ENCODE measurements at regions not wholly inside any gene's neighbourhood (a gene's known extent, or its start where the extent isn't known, plus 50 kb on each side); places are given as distances from the start of the nearest gene placed in this dataset.
"Not testable (repeated sequence)": the region's sequence is repeated elsewhere in the genome, so short reads cannot be mapped to it uniquely, and the experiment has no call there.

- DNase-seq (ENCODE audit: low spot score in 2 of 2): no peak
- intact Hi-C loops (cut with DNase I; ENCODE audit: low total_unique reads): no loop called here
- no peak overlapping the region for H3K4me3 ChIP-seq (ENCODE audit: low read depth, poor library complexity, severe bottlenecking)
- TF ChIP-seq POLR2A (IDR thresholded peaks at IDR 0.05) (no peak), CTCF (IDR thresholded peaks at IDR 0.05) (no peak)
- WGBS, 2 donors: 77 to 87% methylated on average over 1 of the region's 1 CpG
Measured at GRCh38 chr10:81594991-81595390, 280.0 kb upstream of the NRG3 start.

- intact Hi-C loops (cut with DNase I; ENCODE audit: low total_unique reads): no loop called here
- no peak overlapping the region for H3K4me3 ChIP-seq (ENCODE audit: low read depth, poor library complexity, severe bottlenecking)
- WGBS, 2 donors: 79 to 91% methylated on average over 2 of the region's 2 CpGs
- TF ChIP-seq POLR2A (IDR thresholded peaks at IDR 0.05) (no peak), CTCF (IDR thresholded peaks at IDR 0.05) (no peak)
- no peak for DNase-seq (ENCODE audit: low spot score in 2 of 2)
Measured at GRCh38 chr10:81600185-81600584, 274.8 kb upstream of the NRG3 start.

GRCh38 chr10:81603106-81603620 lies 271.8 kb upstream of the NRG3 start:
- intact Hi-C loops (cut with DNase I; ENCODE audit: low total_unique reads): no loop called here
- TF ChIP-seq CTCF (IDR thresholded peaks at IDR 0.05) (no peak), POLR2A (IDR thresholded peaks at IDR 0.05) (no peak)
- WGBS, 2 donors: 80 to 82% methylated on average over 4 of the region's 4 CpGs
- no peak for DNase-seq (ENCODE audit: low spot score in 2 of 2)
- no peak overlapping the region for H3K4me3 ChIP-seq (ENCODE audit: low read depth, poor library complexity, severe bottlenecking)

GRCh38 chr10:81644485-81644884 lies 230.5 kb upstream of the NRG3 start:
- H3K4me3 ChIP-seq (ENCODE audit: low read depth, poor library complexity, severe bottlenecking); DNase-seq (ENCODE audit: low spot score in 2 of 2); intact Hi-C loops (cut with DNase I; ENCODE audit: low total_unique reads): not testable (repeated sequence)
- WGBS, 2 donors: 81 to 85% methylated on average over 7 of the region's 7 CpGs

GRCh38 chr10:81655986-81656385 lies 219.0 kb upstream of the NRG3 start:
- intact Hi-C loops (cut with DNase I; ENCODE audit: low total_unique reads): no loop called here
- no peak for DNase-seq (ENCODE audit: low spot score in 2 of 2)
- TF ChIP-seq CTCF (IDR thresholded peaks at IDR 0.05) (no peak), POLR2A (IDR thresholded peaks at IDR 0.05) (no peak)
- H3K4me3 ChIP-seq (ENCODE audit: low read depth, poor library complexity, severe bottlenecking): no peak overlapping the region
- 68 to 71% methylated on average over 4 of the region's 4 CpGs for WGBS, 2 donors

GRCh38 chr10:81662837-81663236 lies 212.2 kb upstream of the NRG3 start:
- no peak overlapping the region for H3K4me3 ChIP-seq (ENCODE audit: low read depth, poor library complexity, severe bottlenecking)
- intact Hi-C loops (cut with DNase I; ENCODE audit: low total_unique reads): no loop called here
- 87 to 100% methylated on average over 2 of the region's 2 CpGs for WGBS, 2 donors
- no peak for DNase-seq (ENCODE audit: low spot score in 2 of 2)
- no peak for TF ChIP-seq POLR2A (IDR thresholded peaks at IDR 0.05)
- no peak for TF ChIP-seq CTCF (IDR thresholded peaks at IDR 0.05)

GRCh38 chr10:81664800-81665199 lies 210.2 kb upstream of the NRG3 start:
- not testable (repeated sequence) for DNase-seq (ENCODE audit: low spot score in 2 of 2)
- 68 to 76% methylated on average over 1 of the region's 1 CpG for WGBS, 2 donors

More at GRCh38 chr10:81664800-81665199, 210.2 kb upstream of the NRG3 start:
- intact Hi-C loops (cut with DNase I; ENCODE audit: low total_unique reads); H3K4me3 ChIP-seq (ENCODE audit: low read depth, poor library complexity, severe bottlenecking): not testable (repeated sequence)

All from lower leg skin (tissue), 4 donors.